HG03432 (cell line): ENCODE measurements at regions not wholly inside any gene's neighbourhood (a gene's known extent, or its start where the extent isn't known, plus 50 kb on each side); places are given as distances from the start of the nearest gene placed in this dataset.
A peak's percentile ranks its signal among the peaks of the same experiment; 100 is the strongest.

Experiments used
- ATAC-seq: cut with Tn5 transposase; IDR thresholded peaks from one replicate; pipeline ENCODE4 v1.9.1; 2021; ENCODE audit warnings: mild to moderate bottlenecking, moderate library complexity; ENCODE audit not compliant: unreplicated experiment

- no peak for ATAC-seq
These were observed 142.8 kb downstream of the KLF5 start for GRCh38 chr13:73201626-73202025.

GRCh38 chr13:73198991-73199411, 140.2 kb downstream of the KLF5 start:
- ATAC-seq: no peak

DNA sequence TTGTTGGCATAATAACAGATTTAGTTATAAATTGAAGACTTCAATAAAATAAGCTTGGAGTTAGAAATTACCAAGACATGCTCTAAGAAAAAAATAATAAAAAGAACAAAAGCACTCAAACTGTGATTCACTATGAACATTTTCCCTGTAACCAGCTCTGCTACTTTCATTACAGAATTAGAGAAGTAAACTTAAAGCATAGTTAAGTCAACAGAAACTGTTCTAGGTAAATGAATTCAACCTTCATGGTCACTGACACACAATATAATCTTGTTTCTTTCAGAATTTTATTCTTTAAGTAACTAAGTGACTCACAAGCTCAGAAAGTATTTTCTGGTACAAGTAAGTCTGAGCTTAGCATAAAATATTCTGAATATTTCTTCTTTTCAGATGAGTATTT, 136.3 kb downstream of the KLF5 start:
- no peak for ATAC-seq

GRCh38 chr13:73194310-73194709, 135.5 kb downstream of the KLF5 start:
- ATAC-seq: no peak

DNA sequence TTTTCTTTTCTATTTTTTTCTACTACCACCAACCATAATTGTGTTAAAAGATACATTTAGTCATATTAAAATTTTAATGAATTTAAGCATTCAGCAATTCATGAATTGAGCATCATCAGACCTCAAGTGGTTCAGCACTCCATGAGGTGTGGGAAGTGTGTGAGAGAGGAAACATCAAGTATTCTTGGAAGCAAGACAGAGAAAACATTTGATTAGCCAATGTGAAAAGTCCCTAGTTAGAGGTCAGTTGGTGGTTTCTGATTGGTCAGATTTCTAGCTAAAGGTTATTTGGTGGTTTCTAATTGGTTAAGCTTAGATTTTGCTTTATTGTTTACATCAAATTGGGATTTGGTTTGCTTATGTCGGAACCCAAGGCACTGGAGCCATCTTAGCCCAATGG, 134.7 kb downstream of the KLF5 start:
- ATAC-seq: no peak

GRCh38 chr13:73190477-73190876, 131.7 kb downstream of the KLF5 start:
- no peak for ATAC-seq

GRCh38 chr13:73189776-73190175, 131.0 kb downstream of the KLF5 start:
- no peak for ATAC-seq

DNA sequence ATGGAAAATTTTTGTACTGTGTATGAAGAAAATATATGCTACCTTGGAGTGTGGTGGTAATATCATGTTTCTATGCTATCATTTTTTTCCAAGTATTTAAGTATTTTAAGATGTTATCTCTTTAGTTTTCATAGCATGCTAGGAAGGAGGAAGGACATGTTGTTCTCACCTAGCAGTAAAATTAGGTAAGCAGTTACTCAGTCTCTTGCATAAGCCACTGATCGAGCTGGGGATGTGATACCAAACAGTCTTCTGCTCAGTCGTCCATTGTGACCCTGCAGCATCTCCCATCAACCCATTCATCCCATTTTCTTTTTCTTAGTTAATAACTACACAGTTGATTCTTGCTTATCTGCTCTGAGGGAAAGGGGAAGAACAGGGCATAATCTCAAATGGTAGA, 130.6 kb downstream of the KLF5 start:
- no peak for ATAC-seq

DNA sequence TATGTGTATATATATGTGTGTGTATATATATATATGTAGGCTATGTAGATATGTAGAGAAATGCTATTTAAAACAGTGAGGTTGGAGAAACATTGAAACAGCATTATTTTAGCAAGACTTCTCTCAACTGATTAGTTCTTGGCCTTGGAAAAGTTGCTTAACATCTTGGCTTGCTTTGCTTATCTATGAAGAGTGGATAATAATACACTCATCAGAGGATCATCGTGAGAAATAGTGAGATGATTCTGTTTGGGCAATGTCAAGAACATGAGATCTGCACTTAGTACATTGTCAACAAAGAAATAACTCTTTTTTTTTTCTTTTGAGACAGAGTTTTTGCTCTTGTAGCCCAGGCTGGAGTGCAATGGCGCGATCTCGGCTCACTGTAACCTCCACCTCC, 128.3 kb downstream of the KLF5 start:
- no peak for ATAC-seq

- ATAC-seq: no peak
These were observed 121.0 kb downstream of the KLF5 start for GRCh38 chr13:73179650-73180274.

GRCh38 chr13:73177916-73178565, 119.2 kb downstream of the KLF5 start:
- no peak for ATAC-seq

DNA sequence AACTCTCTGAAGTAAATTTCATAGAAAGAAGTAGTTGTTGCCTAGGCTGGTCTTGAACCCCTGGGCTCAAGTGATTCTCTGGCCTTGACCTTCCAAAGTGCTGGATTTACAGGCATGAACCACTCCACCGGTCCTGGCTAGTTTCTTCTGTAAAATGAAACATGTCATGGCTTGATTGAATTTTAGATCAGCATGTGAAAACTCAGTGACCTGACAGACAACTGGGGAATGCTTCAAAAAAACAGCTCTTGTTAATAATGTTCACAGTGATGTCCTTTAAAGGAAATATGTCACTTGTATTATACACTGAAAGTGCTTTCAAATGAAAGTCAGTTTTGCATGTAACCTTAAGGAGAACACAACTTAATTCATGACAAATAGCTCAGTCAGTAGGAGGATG, 118.2 kb downstream of the KLF5 start:
- ATAC-seq: no peak

GRCh38 chr13:73174521-73175010, 115.8 kb downstream of the KLF5 start:
- ATAC-seq: no peak

GRCh38 chr13:73173279-73173811, 114.5 kb downstream of the KLF5 start:
- ATAC-seq: no peak

GRCh38 chr13:73171926-73172325, 113.1 kb downstream of the KLF5 start:
- ATAC-seq: no peak

DNA sequence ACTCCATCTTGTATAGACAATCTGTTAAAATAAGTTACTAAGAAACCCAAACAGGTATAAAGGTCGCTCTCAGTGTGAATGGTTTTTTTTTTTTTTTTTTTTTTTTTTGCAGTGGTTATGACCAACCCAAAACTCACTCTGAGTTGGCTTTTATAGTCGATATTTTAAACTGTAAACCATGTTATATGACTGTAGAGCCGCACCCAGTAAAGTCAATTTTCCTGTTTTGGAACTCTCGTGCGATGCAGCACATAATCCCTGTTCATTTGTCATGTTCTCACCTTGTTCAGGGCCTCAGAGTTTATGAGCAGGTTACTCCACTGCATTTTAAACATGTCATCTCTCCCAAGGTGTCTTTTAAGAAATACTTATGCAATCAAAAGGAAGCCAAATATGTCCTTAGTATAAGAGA, 112.5 kb downstream of the KLF5 start:
- ATAC-seq: no peak

- peak; percentile 41 for ATAC-seq
These were observed 111.2 kb downstream of the KLF5 start for GRCh38 chr13:73169971-73170370.

- ATAC-seq: no peak
These were observed 110.2 kb downstream of the KLF5 start for GRCh38 chr13:73168953-73169401.

- ATAC-seq: no peak
These were observed 109.6 kb downstream of the KLF5 start for GRCh38 chr13:73168226-73168952.

GRCh38 chr13:73167028-73167820, 108.4 kb downstream of the KLF5 start:
- ATAC-seq: no peak

DNA sequence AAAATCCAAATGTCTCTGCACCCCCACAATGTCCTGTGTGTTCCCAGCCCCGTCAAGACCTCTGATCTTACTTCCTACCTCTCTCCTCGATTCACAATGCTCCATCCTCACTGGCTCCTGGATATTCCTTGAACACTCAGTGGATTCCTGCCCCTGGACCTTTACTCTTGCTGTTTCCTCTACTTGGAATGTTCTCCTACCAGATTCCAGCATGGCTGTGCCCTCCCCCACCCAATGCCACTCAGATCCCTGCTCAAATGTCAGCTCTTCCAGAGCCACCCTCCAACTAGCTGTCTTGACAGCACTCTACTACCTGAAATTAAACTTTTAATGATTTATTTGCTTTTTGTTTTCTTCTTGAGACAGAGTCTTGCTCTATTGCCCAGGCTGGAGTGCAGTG, 107.4 kb downstream of the KLF5 start:
- no peak for ATAC-seq
